H9 (cell line): ENCODE measurements at regions not wholly inside any gene's neighbourhood (a gene's known extent, or its start where the extent isn't known, plus 50 kb on each side); places are given as distances from the start of the nearest gene placed in this dataset.

Experiments
- DNase-seq: peaks from one replicate; pipeline ENCODE4 v3.0.0-alpha.2; 2017
- H2AFZ ChIP-seq: one replicate; pipeline ENCODE4 v1.6.1; 2013; ENCODE audit warnings: mild to moderate bottlenecking, low read length, control low read depth, moderate library complexity
- H2AK5ac ChIP-seq: 2 replicates; pipeline ENCODE4 v1.6.1; 2013; ENCODE audit warnings: low read length, control low read depth, mixed read lengths; ENCODE audit not compliant: insufficient read length
- H2BK120ac ChIP-seq: one replicate; pipeline ENCODE4 v1.6.1; 2013; ENCODE audit warnings: low read depth, mild to moderate bottlenecking, low read length, control low read depth, inconsistent platforms; ENCODE audit not compliant: poor library complexity, severe bottlenecking
- H2BK12ac ChIP-seq: 2 replicates; pipeline ENCODE4 v1.6.1; 2013; ENCODE audit warnings: low read length, control low read depth, mixed read lengths, low read depth; ENCODE audit not compliant: insufficient read length
- H2BK15ac ChIP-seq: 2 replicates; pipeline ENCODE4 v1.6.1; 2013; ENCODE audit warnings: low read depth, low read length, control low read depth
- H2BK20ac ChIP-seq: one replicate; pipeline ENCODE4 v1.6.1; 2013; ENCODE audit warnings: low read depth, mild to moderate bottlenecking, low read length, control low read depth, inconsistent platforms; ENCODE audit not compliant: poor library complexity, severe bottlenecking
- H2BK5ac ChIP-seq: 2 replicates; pipeline ENCODE4 v1.6.1; 2013; ENCODE audit warnings: low read length, control low read depth, mixed read lengths; ENCODE audit not compliant: insufficient read length
- H3K14ac ChIP-seq: 2 replicates; pipeline ENCODE4 v1.6.1; 2013; ENCODE audit warnings: low read length, control low read depth; ENCODE audit not compliant: insufficient read depth
- H3K18ac ChIP-seq: 2 replicates; pipeline ENCODE4 v1.6.1; 2013; ENCODE audit warnings: low read depth, mild to moderate bottlenecking, mixed read lengths, low read length, control low read depth; ENCODE audit not compliant: insufficient read length
- H3K23ac ChIP-seq: 2 replicates; pipeline ENCODE4 v1.6.1; 2013; ENCODE audit warnings: low read length, control low read depth, mixed read lengths, low read depth; ENCODE audit not compliant: insufficient read length
- H3K23me2 ChIP-seq: 2 replicates; pipeline ENCODE4 v1.6.1; 2013; ENCODE audit warnings: low read depth, mild to moderate bottlenecking, mixed read lengths, low read length, control low read depth; ENCODE audit not compliant: insufficient read length, poor library complexity, severe bottlenecking
- H3K27ac ChIP-seq: 2 replicates; pipeline ENCODE4 v1.5.1; 2013; ENCODE audit warnings: low read length, control low read depth, mixed read lengths, low read depth; ENCODE audit not compliant: insufficient read length
- H3K27me3 ChIP-seq: 2 replicates; pipeline ENCODE4 v1.6.1; 2013; ENCODE audit warnings: low read length, control low read depth, inconsistent platforms; ENCODE audit not compliant: insufficient read depth
- H3K4ac ChIP-seq: 2 replicates; pipeline ENCODE4 v1.6.1; 2013; ENCODE audit warnings: low read depth, mild to moderate bottlenecking, control low read depth, inconsistent platforms, low read length, moderate library complexity
- H3K4me1 ChIP-seq: 2 replicates; pipeline ENCODE4 v1.6.1; 2013; ENCODE audit warnings: low read length, control low read depth, inconsistent platforms; ENCODE audit not compliant: insufficient read depth
- H3K4me2 ChIP-seq: 2 replicates; pipeline ENCODE4 v1.6.1; 2013; ENCODE audit warnings: low read length, control low read depth, mixed read lengths; ENCODE audit not compliant: insufficient read length, insufficient read depth
- H3K56ac ChIP-seq: 2 replicates; pipeline ENCODE4 v1.6.1; 2013; ENCODE audit warnings: low read depth, mild to moderate bottlenecking, mixed read lengths, low read length, control low read depth; ENCODE audit not compliant: insufficient read length
- H3K79me1 ChIP-seq: 2 replicates; pipeline ENCODE4 v1.6.1; 2013; ENCODE audit warnings: low read depth, mild to moderate bottlenecking, moderate library complexity, low read length, control low read depth, inconsistent platforms; ENCODE audit not compliant: insufficient read depth, poor library complexity, severe bottlenecking
- H3K79me2 ChIP-seq: 2 replicates; pipeline ENCODE4 v1.6.1; 2013; ENCODE audit warnings: low read length, control low read depth, inconsistent platforms; ENCODE audit not compliant: insufficient read depth
- H3K9ac ChIP-seq: 2 replicates; pipeline ENCODE4 v1.6.1; 2013; ENCODE audit warnings: low read length, control low read depth, mixed read lengths; ENCODE audit not compliant: insufficient read length; ENCODE audit errors: extremely low read depth
- H3K9me3 ChIP-seq: one replicate; pipeline ENCODE4 v1.6.1; 2013; ENCODE audit warnings: low read depth, low read length, inconsistent platforms; ENCODE audit not compliant: control insufficient read depth
- H3T11ph ChIP-seq: one replicate; pipeline ENCODE4 v1.6.1; 2013; ENCODE audit warnings: mild to moderate bottlenecking, low read length, control low read depth, inconsistent platforms
- H4K20me1 ChIP-seq: one replicate; pipeline ENCODE4 v1.6.1; 2013; ENCODE audit not compliant: control insufficient read depth, insufficient read length, insufficient read depth
- H4K5ac ChIP-seq: 2 replicates; pipeline ENCODE4 v1.6.1; 2013; ENCODE audit warnings: low read depth, mild to moderate bottlenecking, mixed read lengths, low read length, control low read depth; ENCODE audit not compliant: insufficient read length
- H4K8ac ChIP-seq: replicated peaks from 2 replicates; pipeline ENCODE4 v1.6.1; 2013; ENCODE audit warnings: low read length, control low read depth, mixed read lengths, low read depth; ENCODE audit not compliant: insufficient read length
- H4K91ac ChIP-seq: 2 replicates; pipeline ENCODE4 v1.6.1; 2013; ENCODE audit warnings: low read depth, mild to moderate bottlenecking, moderate library complexity, mixed read lengths, low read length, control low read depth; ENCODE audit not compliant: insufficient read length
- H3K27ac Mint-ChIP-seq, 3 experiments: 2 replicates in 2 of 3; 3 replicates in 1 of 3; pipeline ENCODE4 v1.8.0; 2020 to 2021; ENCODE audit warnings: mixed read lengths in 3 of 3, mild to moderate bottlenecking in 1 of 3, moderate library complexity in 1 of 3
- H3K27me3 Mint-ChIP-seq: 2 replicates; pipeline ENCODE4 v1.8.0; 2021; ENCODE audit warnings: low read depth, mild to moderate bottlenecking, moderate library complexity, mixed read lengths
- H3K36me3 Mint-ChIP-seq, 3 experiments: 2 replicates in 2 of 3; 3 replicates in 1 of 3; pipeline ENCODE4 v1.8.0; 2020 to 2021; ENCODE audit warnings: low read depth in 3 of 3, mixed read lengths in 3 of 3; ENCODE audit not compliant: insufficient read depth in 1 of 3
- H3K4me1 Mint-ChIP-seq, 2 experiments: 2 replicates each; pipeline ENCODE4 v1.8.0; 2020; ENCODE audit warnings: mixed read lengths in 2 of 2
- H3K4me3 Mint-ChIP-seq, 2 experiments: 2 replicates in 1 of 2; 3 replicates in 1 of 2; pipeline ENCODE4 v1.8.0; 2020 to 2021; ENCODE audit warnings: mild to moderate bottlenecking in 2 of 2, mixed read lengths in 2 of 2, moderate library complexity in 1 of 2
- H3K9me3 Mint-ChIP-seq, 2 experiments: 2 replicates in 1 of 2; 3 replicates in 1 of 2; pipeline ENCODE4 v1.8.0; 2020; ENCODE audit warnings: mild to moderate bottlenecking in 2 of 2, mixed read lengths in 2 of 2, moderate library complexity in 1 of 2
- WGBS: extraction: QIAGEN DNeasy Blood & Tissue Kit; methylation state at CpG from one replicate; pipeline ENCODE4 v1.1.7; 2013; ENCODE audit warnings: missing lambda C conversion rate, low lambda C conversion rate, mixed read lengths; ENCODE audit not compliant: insufficient read length; ENCODE audit errors: extremely low coverage; 5-methylcytosine and 5-hydroxymethylcytosine counted together
- TF ChIP-seq, protein P1 (sequence below): fragments of 200-600 bp; sonication (generic); conservative IDR thresholded peaks from 3 replicates; pipeline ENCODE4 v1.8.0; 2021; ENCODE audit warnings: antibody characterized with exemption, mild to moderate bottlenecking

- DNase-seq, result no peak
- no peak overlapping the region for H3K18ac ChIP-seq
- Mint-ChIP-seq H3K4me1 (peaks cover 10 to 12% of the 10 kb centered on the region in 2 experiments), H3K36me3 (no peaks in the 10 kb centered on the region), H3K4me3 (no peak overlapping the region), H3K27me3 (no peaks in the 10 kb centered on the region), H3K9me3 (no peaks in the 10 kb centered on the region), H3K27ac (no peak overlapping the region)
- H2BK5ac ChIP-seq, result no peak overlapping the region
- H3T11ph ChIP-seq, result no peak overlapping the region
- H3K79me1 ChIP-seq, result no peaks in the 10 kb centered on the region
- H4K8ac ChIP-seq, result no peak overlapping the region
- H3K23ac ChIP-seq, result no peak overlapping the region
- no peak overlapping the region for H3K56ac ChIP-seq
- H3K14ac ChIP-seq, result no peak overlapping the region
- H3K27ac ChIP-seq, result no peak overlapping the region
- H3K4me2 ChIP-seq, result no peak overlapping the region
- H3K4ac ChIP-seq, result no peak overlapping the region
- H3K27me3 ChIP-seq, result no peaks in the 10 kb centered on the region
- no peaks in the 10 kb centered on the region for H3K79me2 ChIP-seq
- WGBS, result no CpG with 5 or more reads among the region's 3 CpGs
- H2BK20ac ChIP-seq, result no peak overlapping the region
- no peak overlapping the region for H2BK120ac ChIP-seq
- H3K9me3 ChIP-seq, result no peaks in the 10 kb centered on the region
- 0 out of 2 replicates have a peak, but pooled peaks cover 2% of the 10 kb centered on the region for H3K4me1 ChIP-seq
- TF ChIP-seq, protein P1, sequence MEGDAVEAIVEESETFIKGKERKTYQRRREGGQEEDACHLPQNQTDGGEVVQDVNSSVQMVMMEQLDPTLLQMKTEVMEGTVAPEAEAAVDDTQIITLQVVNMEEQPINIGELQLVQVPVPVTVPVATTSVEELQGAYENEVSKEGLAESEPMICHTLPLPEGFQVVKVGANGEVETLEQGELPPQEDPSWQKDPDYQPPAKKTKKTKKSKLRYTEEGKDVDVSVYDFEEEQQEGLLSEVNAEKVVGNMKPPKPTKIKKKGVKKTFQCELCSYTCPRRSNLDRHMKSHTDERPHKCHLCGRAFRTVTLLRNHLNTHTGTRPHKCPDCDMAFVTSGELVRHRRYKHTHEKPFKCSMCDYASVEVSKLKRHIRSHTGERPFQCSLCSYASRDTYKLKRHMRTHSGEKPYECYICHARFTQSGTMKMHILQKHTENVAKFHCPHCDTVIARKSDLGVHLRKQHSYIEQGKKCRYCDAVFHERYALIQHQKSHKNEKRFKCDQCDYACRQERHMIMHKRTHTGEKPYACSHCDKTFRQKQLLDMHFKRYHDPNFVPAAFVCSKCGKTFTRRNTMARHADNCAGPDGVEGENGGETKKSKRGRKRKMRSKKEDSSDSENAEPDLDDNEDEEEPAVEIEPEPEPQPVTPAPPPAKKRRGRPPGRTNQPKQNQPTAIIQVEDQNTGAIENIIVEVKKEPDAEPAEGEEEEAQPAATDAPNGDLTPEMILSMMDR, result peak; percentile 59; the same call in 2 of the 3 replicates
- H2BK15ac ChIP-seq, result no peak overlapping the region
- H3K23me2 ChIP-seq, result no peaks in the 10 kb centered on the region
- no peak overlapping the region for H4K5ac ChIP-seq
- H2BK12ac ChIP-seq, result no peak overlapping the region
- H2AK5ac ChIP-seq, result no peak overlapping the region
- no peaks in the 10 kb centered on the region for H4K20me1 ChIP-seq
- no peak overlapping the region for H2AFZ ChIP-seq
- no peak overlapping the region for H3K9ac ChIP-seq
- no peak overlapping the region for H4K91ac ChIP-seq
These were observed 1411.1 kb upstream of the TENM3 start for GRCh38 chr4:180832073-180832472.
